HuH-7.5 (cell line): ENCODE measurements at regions not wholly inside any gene's neighbourhood (a gene's known extent, or its start where the extent isn't known, plus 50 kb on each side); places are given as distances from the start of the nearest gene placed in this dataset.
"Not testable (repeated sequence)": the region's sequence is repeated elsewhere in the genome, so short reads cannot be mapped to it uniquely, and the experiment has no call there.

Experiments
- DNase-seq: peaks from one replicate; pipeline ENCODE4 v3.0.0; 2011; ENCODE audit warnings: low spot score

DNA sequence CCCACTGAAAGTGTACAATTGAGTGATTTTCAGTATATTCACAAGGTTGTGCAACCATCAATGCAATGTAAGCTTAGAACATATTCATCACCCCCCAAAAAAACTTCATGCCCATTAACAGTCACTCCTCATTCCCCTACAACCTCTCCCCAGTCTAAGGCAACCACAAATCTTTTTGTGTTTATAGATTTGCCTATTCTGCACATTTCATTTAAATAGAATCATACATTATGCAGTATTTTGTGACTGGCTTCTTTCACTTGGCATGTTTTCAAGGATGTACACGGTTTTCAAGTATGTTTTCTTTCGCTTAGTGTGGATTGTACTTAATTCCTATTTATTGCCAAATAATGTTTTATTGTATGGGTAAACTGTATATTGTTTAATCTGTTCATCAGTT, 95.6 kb upstream of the ADRA1D start:
- no peak for DNase-seq

DNA sequence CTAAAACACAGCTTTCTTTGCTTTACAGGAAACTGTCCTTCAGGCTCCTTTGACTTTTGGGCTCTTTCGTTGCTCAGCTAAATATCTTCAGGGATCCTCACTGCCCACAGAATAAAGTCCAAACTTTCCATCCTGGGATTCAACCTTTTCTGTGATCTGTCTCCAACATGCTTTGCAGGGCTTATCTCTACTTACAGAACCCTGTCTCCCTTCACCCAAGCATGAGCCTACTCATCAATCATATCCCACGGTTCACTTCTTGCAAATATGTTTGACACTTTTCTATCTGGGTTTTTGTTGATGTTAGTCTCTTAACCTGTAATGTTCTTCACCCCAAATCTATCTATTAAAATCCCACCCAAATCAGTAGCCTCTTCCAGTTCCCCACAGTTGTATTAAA, 93.5 kb upstream of the ADRA1D start:
- no peak for DNase-seq

DNA sequence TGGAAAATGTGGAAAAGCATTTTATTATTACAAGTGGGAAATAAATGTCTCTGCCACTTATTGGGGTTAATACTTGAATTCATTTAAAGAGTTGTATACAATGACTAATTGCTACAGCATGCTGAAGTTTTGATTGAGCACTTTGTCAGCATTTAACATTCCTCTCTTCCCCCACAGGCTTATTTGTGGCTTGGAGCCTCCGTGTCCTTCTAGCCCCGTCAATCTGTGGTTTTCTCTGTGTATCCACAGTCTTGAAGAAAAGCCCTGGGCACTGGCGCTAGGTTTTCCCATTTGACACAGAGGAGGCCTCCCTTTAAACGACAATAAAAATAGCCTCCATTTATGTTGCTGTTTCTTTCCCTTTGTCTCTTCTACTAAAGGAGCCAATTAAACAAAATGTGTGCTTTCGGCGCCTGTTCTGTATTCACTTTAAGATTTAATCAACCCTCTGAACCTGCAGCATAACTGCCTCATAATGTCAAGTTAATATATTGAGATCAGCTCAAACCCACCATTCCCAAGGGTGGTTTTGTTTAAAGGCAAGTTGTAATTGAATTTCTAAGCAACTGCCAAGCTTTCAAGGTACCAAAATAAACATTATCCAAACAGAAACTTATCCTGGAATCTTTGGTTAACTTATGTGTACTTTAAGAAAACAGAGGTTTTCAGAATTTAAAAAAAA, 92.9 kb upstream of the ADRA1D start:
- no peak for DNase-seq

DNA sequence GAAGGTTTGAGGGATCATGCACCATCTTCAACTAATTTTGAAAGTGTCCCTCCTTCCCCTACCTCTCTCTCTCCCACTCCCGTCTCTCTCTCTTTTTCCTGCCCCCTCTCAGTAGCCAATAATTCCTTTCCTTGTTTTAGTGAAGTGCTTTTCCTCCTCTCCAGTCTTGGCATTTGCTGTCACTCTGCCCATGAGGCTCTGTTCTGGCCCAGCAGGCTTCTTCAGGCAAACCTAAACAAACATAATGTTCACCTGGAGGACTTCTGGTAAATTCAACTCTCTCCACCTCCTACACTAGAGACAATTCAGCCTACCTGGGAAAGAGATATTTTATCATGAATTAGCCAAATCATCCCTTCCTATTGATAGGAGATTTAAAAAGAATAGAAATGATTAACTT, 86.6 kb upstream of the ADRA1D start:
- DNase-seq, result no peak

DNA sequence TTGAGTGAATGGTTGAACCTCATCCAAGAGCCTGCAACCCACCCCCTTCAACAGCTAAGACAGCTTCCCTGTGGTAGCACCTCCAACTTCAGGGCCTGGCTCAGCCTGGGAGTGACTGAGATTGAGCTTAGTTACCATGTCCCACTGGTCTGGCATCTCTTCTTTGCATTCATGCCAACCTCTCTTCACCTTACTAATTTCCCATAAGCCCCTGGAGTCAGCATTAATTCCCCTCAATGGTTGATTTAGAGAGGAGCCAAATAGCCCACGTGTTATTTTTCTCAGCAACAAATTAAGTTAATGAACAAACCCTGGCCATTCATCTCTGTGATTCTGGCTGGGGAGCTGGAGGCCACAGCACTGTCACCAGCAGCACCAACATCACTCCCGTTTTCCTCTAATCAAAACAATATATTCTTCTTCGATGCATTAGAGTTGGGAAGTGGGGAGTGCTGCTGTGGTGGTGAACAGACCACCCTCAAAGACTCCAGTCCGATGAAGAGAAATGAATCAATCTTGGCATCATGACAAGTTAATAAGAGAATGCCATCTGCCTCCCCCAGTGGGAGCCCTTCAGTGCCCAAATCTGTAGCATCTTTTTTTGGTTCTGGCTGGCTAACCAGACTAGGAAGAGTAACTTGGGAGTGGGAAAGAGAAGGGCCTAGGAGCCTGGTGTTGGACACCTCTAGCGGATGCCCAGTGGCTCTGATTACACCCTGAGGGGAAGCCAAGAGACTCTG, 83.2 kb upstream of the ADRA1D start:
- no peak for DNase-seq

DNA sequence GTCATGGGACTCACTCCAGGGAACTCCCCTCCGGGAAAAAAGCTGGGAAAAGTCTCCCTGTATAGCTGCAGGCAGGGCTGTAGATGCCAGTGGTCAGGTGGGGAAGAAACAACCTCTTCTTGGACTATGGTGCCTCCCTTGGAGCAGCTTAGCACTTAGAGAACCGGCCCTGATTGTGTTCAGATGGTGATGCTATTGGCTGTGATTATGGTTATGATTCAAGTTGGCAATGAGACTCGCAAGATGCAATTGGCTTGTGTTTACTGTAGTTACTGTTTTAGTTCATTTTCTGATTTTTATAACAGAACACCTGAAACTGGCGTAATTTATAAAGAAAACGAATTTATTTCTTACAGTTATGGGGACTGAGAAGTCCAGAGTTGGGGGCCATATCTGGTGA, 80.9 kb upstream of the ADRA1D start:
- no peak for DNase-seq

DNA sequence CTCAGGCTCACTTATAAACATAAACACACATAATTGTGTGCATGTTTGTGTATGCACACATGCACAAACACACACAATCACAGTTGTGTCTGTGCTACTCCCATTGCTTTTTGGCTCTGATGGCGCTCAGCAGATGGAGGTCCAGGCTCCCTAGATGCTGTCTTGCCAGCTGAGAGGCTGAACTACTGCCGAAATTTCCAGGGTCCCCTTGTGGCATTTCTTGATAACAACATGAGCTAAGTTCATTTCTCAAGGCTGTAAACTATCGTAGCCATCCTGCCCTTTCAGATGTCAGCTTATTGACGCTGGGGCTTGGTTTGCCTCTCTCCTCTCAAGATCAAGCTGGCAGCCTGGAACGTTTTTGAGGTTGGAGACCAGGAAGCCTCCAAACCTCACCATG, 80.1 kb upstream of the ADRA1D start:
- no peak for DNase-seq

DNA sequence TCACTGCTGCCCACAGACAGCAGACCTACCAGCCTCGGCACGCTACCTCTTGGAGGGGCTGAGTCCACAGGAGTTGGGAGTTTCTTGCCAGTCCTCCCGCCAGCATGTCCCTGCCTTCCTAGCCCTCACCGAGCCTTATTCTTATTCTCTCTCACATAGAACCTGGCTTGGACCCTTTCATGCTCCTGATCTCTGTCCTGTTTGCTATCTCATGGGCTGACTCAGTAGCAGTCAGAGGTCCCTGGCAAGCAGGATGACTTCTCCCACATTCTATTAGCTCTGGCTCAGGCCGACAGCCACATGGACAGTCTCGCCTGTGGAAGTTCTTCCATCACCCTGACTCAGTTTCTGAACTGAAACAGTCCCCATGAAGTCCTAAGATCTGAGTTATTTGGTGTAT, 79.5 kb upstream of the ADRA1D start:
- no peak for DNase-seq

DNA sequence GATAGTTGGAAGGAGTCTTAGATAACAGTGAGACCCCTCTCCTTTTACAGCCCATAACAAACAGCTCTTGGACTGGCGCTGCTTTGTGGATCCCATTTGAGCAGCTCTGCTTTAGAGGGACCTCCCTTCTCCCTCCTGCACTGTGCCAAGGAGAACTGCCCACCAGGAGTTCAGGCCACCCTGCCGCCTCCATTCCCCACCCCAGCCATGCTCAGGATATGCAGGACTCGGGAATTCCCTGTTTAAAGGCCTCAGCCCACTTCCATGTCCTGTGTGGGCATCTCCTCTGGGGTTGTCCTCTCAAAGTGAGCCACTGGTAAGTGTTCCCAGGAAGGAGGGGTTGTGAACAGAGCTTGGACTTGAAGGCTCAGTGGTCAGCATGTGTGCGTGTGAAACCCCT, 78.9 kb upstream of the ADRA1D start:
- no peak for DNase-seq

DNA sequence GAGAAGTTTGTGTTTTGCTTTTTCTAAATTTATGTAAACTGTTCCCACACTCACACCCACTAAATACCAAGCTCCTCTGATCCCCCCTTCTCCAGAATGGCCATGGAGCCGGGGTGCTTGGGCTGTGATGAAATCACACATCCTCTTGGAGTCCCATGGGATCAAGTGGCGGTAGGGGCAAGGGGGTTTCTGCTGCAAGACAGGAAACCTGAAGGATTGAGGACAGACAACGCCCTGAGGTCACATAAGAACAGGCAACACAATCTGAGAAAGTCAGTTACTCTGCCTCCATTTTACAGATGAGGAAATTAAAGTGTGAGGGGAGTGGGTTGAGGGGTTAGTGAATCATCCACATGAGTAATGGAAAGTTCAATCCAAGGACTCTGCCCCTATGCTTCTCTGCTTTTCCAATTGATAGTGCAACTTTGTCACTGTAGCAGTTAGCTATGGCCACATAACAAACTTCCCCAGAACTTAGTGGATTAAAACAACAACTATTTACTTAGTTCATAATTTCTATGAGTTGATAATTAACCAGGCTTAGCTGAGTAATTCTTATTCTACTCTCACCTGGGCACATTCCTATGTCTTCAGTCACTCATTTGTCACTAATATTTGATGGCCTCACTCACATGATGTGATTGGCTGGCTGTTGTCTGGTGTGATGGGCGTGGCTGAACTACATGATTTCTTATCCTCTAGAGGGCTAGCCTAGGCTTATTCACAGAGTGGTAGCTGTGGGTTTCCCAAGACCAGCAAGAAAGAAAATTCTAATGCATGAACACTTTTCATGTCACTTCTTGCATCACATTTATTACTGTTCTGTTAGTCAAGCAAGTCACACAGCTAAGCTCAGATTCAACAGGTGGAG, 77.3 kb upstream of the ADRA1D start:
- DNase-seq, result no peak

DNA sequence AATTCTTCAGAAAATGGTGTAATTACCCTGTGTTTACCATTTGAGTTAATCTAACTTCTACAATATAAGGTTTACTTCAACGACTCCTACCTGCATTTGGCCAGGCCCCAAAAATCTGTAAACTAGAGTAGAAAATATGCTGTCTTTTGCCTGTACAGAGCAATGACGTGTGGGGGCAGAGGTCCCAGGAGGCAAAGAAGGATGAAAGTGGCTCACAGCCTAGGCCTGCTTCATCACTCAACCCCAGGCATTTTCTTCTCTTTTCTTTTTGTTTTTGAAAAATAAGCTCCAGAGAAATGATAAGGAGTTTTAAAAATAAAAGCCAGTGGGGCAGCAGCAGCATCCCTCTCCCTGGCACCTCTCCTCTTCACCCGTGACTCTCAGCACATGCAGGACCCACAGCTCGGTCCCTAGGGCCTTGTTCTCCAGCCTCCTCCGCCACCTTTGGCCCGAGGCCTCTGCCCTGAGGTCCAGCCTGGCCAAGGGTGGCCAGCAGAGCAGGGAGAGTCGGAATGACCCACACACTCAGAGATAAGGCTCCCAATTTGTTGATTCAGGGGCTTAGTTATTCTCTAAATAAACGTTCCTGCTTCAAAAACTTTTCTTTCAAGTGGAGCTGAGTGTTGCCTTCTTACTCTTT, 76.6 kb upstream of the ADRA1D start:
- DNase-seq, result no peak

DNA sequence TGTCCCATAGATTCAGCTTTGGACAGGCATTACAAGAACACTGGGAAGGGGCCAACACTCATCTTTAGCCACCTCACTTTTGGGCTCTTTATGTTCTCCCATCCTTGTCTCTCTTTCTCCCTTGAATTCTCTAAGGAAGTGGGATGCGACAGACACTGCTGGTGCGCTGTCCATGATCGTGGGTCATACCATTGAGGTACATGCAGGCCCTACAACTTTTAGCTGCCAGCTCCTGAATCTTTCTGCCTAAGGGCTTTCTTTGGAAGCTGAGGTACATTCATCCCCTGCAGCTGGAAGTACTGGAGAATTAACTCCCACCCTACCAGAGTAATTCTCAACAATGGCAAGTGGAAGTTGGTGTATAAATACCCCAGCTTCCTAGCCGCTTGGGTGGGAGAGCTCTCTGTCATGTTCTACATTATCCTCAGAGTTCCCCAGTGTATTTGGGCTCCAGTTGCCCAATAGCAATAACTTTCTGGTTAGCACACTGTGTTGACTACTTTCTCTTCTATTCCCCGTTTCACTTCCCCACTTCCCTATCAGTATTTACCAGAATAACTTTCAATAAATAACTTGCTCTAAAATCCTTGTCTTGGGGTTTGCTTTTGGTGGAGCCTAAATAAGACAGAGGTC, 75.6 kb upstream of the ADRA1D start:
- DNase-seq, result no peak

DNA sequence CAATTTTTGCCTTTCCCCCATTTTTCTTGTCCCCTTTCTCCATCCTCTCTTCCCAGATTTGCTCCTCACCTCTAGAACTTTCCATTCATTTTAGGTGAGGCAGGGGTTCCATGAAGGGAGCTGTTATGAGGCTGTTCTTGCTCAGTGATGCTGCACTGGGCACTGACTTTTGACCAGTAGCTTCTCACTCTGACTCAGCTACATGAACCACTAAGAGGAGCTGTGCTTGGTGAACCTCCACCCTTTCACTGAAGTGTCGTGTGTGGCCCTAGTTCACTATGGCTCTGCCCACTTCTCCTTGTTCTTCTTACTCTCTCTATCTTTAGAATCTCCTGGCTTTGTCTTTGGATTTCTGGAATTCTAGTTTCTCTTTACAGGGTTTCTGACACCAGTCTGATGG, 73.4 kb upstream of the ADRA1D start:
- DNase-seq, result no peak

DNA sequence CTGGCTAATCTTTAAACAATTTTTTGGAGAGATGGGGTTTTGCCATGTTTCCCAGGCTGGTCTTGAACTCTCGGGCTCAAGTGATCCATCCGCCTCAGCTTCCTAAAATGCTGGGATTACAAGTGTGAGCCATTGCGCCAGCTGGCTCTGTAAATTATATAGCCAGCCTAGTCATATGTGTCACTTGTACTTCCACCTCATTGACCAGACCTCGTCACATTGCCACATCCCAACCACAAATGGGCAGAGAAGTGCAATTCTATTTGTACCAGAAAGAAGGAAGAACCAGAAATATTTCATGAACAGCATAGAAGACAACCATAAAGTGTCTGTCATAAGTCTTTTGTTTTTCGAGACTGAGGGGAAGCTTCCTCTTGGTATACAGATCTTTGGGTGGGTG, 71.2 kb upstream of the ADRA1D start:
- DNase-seq, result no peak

DNA sequence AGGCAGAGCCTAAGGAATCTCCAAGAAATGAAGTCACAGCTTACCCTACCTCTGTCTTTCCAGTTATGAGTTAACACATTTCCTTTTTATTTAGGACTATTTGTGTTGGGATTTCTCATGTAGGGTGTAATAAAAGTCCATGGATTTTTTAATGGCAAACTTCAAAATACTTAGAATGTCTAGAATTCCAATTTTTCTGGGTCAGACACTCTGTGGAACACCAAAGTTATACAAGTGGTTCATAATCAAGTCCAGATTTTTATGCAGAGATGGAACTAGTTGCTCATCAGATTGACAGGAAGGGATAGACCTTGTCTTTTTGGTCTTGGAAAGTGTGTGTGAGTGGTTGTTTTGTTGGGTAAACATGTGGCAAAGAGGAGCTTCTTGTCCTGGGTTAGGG, 69.8 kb upstream of the ADRA1D start:
- no peak for DNase-seq

DNA sequence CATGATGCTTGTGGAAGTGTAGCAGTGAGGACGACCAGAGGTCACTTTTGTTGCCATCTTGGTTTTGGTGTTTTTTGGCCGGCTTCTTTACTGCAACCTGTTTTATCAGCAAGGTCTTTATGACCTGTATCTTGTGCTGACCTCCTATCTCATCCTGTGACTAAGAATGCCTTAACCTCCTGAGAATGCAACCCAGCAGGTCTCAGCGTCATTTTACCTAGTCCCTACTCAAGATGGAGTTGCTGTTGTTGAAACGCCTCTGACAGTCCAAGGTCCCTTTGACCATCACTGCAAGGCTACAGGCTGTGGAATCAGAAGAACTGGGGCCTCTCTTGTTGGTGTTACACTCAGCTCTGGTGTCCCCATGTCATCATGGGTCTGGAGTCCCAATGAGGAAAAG, 61.5 kb upstream of the ADRA1D start:
- DNase-seq, result not testable (repeated sequence)

DNA sequence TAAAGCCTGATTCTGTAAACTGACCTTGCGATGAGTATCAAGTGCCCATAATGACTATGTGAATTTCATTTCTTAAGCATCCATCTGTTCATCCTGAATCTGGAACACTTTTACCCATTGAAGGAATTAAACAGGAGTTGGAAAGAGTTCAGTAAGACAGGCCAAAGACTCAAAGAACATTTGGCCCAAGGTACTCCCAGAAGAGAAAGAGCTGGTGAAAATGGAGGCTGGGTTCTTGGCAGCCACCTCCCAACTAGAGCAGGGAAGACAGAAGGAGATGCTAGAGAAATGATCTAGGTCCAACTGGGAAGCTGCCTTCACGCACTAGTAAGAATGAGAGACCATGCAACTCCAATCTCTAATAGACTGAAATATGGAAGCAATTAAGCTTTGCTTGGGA, 57.1 kb upstream of the ADRA1D start:
- no peak for DNase-seq

DNA sequence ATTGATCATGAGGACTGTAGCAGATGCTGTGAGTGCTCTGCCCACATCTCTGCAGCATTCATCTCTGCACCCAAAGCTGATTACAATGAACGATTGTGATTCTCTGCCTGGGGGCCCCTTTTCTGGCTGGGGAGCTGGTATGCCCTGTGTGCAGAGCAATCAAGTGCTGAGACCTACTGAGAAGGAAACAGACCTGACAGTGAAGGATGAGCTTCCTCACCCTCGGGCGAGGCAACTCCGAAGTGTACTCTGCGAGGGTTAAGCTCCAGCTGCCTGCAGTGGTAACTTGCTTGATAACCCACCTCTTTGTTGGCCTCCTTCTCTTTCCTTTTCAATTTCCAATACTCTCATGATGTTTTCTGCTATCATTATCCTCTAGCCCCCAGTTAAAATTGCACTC, 56.0 kb upstream of the ADRA1D start:
- no peak for DNase-seq

DNA sequence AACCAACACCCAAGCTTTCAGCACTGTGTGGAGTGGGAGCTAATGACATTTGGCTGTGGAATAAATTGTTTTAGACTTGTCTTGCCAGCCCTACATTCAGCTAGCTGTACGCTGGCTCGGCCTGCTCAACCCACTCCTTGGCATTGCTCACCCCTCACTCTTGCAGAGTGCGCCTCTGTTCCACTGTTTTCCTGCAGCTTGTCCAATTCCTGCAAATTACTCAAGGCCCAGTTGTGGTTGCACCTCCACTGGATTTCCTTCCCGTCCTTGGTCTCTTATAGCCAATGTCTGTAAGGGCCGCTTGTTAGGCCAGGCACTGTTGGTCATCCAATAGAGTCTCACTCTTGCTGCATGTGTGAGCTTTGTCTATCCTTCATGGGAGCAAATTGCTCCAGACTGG, 55.5 kb upstream of the ADRA1D start:
- no peak for DNase-seq

DNA sequence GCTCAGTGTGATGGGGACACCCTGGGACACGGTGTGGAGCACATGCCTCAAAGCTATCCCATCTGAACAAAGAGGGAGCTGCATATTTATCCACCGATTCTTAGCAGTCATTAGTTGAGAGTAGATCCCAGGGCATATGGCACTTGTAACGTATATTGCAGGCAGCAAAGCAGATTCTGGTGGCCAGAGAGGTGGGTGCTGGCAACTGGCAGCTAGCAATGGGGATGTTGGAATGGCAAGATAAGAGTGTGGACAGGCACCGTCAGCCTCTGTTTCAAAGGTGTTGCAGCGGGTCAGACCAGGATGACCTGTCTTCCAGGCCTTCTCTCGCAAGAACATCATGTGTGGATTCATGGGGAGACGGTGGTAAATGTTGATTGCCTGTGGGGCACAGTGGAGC, 54.0 kb upstream of the ADRA1D start:
- DNase-seq, result no peak

DNA sequence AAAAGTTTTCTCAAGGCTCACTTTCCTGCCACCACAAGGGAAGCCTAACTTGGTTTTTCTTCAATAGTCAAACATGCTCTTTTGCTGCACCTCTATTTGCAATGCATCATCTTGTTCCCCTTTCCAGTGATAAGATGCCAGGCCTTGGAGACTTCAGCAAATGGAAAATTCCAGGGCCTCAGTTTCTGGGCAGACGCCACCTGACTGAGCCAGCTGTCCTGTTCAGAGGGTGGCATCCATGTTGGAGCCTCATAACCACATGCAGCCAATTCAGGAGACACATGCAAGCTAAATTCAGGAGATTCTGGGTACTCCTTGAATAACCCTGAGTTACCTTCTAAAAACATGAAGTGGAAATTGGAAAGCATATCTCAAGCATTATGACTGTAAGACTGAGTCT, 51.8 kb upstream of the ADRA1D start:
- DNase-seq, result no peak

DNA sequence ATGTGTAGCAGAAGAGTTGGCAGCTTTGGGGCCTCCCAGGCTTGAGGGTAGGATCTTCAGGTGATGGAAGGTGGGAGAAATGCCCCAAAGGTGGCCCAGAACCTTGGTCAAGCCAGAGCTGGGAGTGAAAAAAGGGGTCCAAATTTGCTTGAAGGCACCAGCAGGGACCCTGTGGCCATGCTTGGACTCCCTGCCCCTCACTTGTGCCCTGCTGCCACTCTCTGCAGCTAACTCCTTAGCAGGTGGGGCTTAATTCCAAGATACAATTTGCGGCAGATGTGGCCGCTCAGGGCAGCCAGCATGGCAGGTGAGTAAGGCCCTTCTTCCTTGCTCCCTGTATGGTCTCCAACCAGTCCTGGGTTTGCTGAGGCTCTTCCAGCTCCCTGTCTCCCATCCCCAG, 51.3 kb upstream of the ADRA1D start:
- no peak for DNase-seq
